Stimulated activated CD4-positive, alpha-beta T cell treated with anti-CD3 and anti-CD28 coated beads, Interleukin-2, amount 100 ng/mL, for 24 hours (primary cell): ENCODE measurements at regions not wholly inside any gene's neighbourhood (a gene's known extent, or its start where the extent isn't known, plus 50 kb on each side); places are given as distances from the start of the nearest gene placed in this dataset.
"Not testable (repeated sequence)": the region's sequence is repeated elsewhere in the genome, so short reads cannot be mapped to it uniquely, and the experiment has no call there.

Experiments used
- DNase-seq, 2 donors: peaks; one replicate each; pipeline ENCODE4 v3.0.0-alpha.2; 2020

DNA sequence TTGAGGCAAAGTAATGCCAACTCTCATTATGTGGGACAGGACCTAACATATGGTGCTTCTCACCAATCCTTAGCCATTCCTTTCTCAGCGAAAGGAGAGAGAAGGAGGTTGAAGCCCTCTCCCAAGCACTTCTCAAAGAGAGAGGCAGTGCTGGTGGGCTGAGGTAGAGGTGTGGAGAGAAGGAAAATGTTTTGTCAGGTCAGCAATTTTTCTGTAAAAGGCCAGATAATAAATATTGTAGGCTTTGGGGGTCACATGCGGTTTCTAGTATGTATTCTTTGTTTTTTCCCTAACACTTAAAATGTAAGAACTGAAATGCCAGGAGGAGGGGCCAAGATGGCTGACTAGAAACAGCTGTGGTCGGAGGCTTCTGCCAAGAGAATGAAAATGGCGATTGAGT, 225.0 kb upstream of the NPY start:
- DNase-seq = no peak

DNA sequence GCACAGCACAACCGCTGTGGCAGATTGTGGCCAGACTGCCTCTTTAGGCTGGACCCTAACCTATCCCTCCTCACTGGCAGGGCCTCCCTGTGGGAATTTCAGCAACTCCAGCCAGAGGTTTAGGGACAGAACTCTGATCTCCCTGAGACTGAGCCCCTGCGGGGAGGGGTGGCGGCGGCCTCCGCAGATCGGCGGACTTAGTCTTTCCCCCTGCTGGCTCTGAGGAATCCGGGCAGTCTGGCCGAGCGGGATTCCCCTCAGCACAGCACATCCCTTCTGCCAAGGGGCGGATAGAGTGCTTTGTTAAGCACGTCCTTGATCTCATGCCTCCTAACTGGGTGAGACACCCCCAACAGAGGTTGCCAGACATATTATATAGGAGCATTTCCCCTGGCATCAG, 224.2 kb upstream of the NPY start:
- no peak for DNase-seq

DNA sequence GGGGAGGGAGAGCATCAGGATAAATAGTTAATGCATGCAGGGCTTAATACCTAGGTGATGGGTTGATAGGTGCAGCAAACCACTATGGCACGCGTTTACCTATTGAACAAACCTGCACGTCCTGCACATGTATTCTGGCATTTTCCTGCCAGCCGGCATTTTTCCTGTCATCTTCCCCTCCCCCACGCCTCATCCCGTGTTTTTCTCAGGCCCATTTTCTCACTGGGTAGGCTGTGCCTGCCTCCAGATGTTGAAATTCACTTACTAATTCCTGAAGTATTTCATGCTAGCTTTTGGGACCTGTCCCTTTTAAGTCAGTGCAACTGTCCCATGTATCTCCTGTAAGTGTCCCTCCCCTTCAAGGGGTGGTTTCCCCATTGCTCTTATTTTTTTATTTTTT, 220.3 kb upstream of the NPY start:
- no peak for DNase-seq

GRCh38 chr7:24069751-24070150, 214.2 kb upstream of the NPY start:
- no peak for DNase-seq

DNA sequence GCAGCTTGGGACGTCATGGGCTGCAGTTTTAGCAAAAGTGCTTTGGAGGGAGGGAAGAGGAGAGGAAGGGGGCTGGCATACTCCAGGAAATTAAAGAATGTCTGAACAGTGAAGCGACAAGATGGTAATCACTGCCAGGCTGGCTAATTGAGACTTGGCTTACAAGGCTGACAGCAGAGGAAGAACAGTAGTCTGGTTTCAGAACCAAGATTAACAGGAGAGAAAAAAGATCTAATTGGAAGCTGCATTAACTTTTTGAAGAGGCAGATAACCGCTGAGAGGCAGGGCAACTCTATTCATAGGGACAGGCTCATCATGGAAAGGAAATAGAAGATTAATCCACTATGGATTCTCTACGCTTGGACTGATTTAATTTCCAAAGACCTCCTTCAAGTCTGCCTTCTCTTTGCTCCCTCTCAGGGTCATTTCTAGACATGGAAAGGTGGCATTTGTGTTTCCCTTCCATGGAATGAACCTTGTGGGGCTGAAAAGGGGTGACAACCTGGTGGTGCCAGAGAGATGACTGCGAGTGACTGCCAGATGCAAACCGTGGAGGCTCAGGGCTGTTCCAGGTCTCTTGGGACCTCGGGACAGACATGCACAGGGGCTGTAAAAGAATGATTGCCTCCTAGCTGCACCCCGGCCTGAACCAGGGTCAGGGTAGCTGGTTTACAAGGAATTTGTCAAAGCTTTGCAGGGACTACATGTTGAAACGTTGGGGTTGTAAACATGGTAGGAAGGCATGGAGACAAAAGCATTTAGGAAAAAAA, 210.2 kb upstream of the NPY start:
- DNase-seq = no peak

- DNase-seq = no peak
Observed at GRCh38 chr7:24075426-24075810, 208.6 kb upstream of the NPY start.

- DNase-seq = no peak
Observed at GRCh38 chr7:24082826-24083225, 201.2 kb upstream of the NPY start.

- no peak for DNase-seq
Observed at GRCh38 chr7:24102988-24103387, 181.0 kb upstream of the NPY start.

- DNase-seq = no peak
Observed at GRCh38 chr7:24108906-24109376, 175.0 kb upstream of the NPY start.

GRCh38 chr7:24110056-24110455, 173.9 kb upstream of the NPY start:
- DNase-seq = no peak

DNA sequence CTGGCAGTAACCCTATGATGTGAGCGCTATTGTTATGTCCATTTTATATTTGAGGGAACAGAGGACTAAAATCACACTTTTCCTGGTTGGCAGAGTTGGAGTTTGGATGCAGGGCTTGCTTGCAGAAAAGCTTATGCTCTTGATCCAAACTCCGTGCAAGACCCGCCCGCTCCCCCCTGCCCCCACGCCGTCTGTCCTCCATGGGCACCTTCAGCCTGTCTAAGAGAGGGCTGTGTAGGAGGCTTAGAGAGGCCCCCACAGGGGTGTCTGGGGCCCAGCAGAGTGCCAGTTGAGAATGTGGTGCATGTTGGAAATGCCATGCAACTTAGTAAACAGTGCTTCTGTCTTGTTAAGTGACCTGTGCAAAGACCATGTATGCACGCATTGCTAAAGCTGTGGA, 170.5 kb upstream of the NPY start:
- no peak for DNase-seq

- DNase-seq = no peak
Observed at GRCh38 chr7:24115661-24116060, 168.3 kb upstream of the NPY start.

GRCh38 chr7:24117903-24118499, 166.0 kb upstream of the NPY start:
- DNase-seq = not testable (repeated sequence)

- DNase-seq = no peak
Observed at GRCh38 chr7:24119852-24120251, 164.1 kb upstream of the NPY start.

- no peak for DNase-seq
Observed at GRCh38 chr7:24123076-24123475, 160.9 kb upstream of the NPY start.

GRCh38 chr7:24125765-24126164, 158.2 kb upstream of the NPY start:
- no peak for DNase-seq

DNA sequence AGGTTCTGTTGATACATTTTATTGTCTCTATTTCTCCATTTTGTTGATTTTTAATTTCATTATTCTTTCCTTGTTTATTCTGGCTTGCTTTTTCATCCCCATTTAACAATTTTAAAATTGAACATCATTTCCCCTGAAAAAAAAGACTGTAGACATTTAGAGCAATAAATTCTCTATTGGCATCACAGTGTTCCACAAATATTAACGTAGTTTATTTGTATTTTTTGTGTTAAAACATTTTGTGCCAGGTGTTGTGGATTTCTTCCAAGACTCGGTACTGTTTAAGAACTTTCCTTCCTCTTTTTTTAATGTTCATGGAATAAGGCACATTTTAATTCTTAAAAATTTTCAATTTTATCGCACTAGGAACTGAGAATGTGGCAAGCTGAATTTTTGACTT, 156.1 kb upstream of the NPY start:
- DNase-seq = no peak

DNA sequence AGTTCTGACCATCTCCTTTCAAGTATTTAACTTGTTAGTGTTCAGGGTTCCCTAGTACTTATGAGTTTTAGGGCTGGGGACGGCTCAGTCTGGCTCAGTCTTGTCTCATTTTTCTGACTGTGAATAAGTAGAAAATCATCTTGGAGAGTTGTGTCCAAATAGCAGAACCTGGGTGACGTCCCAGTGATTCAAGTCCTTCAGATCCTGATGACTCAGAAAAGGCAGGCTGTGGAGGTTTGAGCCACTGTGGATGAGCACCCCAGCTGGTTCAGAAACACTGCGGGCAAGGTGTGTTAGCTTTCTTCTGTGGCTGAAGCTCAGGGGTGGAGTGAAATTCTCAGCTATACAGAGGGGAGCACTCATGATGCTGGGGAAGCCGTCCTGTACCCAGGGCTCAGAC, 154.4 kb upstream of the NPY start:
- no peak for DNase-seq

GRCh38 chr7:24130631-24131030, 153.4 kb upstream of the NPY start:
- no peak for DNase-seq

DNA sequence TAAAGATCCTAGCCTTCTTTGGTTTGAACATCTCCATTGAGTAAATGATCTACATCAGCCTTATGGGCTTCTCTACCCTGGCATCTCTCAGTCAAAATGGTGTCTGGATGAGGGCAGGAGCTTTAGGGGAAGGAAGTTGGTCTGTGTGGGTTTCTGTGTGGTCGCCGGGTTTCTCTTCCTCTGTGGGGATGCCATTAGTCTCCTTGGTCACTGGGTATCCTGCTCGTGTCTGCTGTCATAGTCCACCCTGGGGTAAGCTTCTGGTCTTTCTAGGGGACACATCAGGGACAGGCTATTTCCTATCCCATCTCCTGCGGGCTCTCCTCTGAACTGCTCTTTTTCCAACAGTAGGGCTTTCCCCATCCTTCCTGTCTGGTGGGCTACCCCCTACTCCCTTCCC, 150.3 kb upstream of the NPY start:
- no peak for DNase-seq

GRCh38 chr7:24134535-24134934, 149.5 kb upstream of the NPY start:
- DNase-seq = no peak

DNA sequence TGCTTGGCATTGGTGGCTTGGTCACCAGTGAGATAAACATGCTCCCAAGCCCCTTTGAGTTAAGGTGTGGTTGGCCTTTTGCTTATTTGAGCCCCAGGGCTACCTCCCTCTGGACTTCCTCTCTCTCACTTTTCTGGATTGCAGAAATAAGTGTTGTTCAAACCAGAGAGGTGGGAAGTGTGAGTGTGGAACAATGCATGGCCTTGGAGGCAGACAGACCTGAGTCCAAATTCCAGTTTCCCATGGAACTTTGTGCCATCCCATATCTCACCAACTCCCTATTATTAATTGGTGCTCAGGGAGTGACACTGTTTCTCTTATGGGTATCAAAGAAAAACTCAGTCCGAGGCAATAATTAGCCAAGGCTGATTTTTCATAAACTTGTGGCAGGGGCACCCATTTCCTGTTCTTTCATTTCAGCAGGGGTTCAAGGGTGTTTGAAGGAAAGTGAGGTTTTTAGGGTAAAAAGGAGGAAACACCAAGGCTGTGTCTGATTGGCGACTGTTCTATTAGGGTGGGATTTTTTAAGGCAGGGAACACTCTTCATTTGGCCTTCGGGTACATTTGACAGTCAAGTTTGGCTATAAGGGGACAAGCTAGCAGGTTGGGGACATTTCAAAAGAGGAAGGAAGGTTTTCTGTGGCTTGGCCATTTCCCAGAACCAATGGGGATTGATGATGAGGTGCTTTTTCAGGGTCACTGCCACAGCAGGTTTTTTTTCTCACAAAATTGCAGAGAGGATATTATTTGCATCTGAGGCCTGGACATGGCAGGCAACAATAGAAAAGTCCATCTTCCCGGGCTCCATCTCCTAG, 148.8 kb upstream of the NPY start:
- no peak for DNase-seq

GRCh38 chr7:24137338-24137737, 146.7 kb upstream of the NPY start:
- no peak for DNase-seq

DNA sequence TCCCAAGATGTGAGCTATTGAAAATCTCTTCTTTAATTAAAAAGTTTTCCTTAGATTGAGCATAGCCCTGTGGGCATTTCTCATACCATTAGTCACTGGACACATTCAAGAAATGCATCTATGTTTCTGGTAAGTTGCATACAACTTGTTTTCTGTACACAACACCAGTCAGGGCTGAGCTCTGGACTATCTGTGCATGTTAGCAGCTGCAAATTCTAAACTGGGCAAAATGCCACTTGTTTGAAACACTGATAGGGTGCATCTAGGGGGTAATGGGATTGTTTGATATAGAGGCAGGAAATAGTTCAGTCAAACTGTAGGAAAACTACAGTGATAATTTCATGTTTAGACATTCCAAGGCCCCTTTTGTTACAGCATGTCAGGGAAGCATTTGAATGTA, 145.6 kb upstream of the NPY start:
- DNase-seq = no peak
